Thyroid gland (tissue), 4 donors: ENCODE measurements at regions not wholly inside any gene's neighbourhood (a gene's known extent, or its start where the extent isn't known, plus 50 kb on each side); places are given as distances from the start of the nearest gene placed in this dataset.

Experiments
- DNase-seq, 2 donors: peaks; one replicate each; pipeline ENCODE4 v3.0.0-alpha.2; 2019
- H3K27ac ChIP-seq, 3 donors: fragments of 200-600 bp; sonication (generic); 1 replicate in 2 of 3; 2 replicates in 1 of 3; pipeline ENCODE4 v1.5.1; 2016 to 2019; ENCODE audit warnings: mild to moderate bottlenecking in 1 of 3, moderate library complexity in 1 of 3
- H3K27me3 ChIP-seq: fragments of 200-600 bp; sonication (generic); one replicate; pipeline ENCODE4 v1.5.1; 2019
- H3K36me3 ChIP-seq, 2 donors: fragments of 200-600 bp; sonication (generic); one replicate each; pipeline ENCODE4 v1.5.1; 2016 to 2019
- H3K4me1 ChIP-seq, 2 donors: fragments of 200-600 bp; sonication (generic); one replicate each; pipeline ENCODE4 v1.5.1; 2017 to 2019
- H3K4me3 ChIP-seq, 3 donors: fragments of 200-600 bp; sonication (generic); replicated peaks in 1 of 3; 1 replicate in 2 of 3; 2 replicates in 1 of 3; pipeline ENCODE4 v1.5.1; 2016; ENCODE audit warnings: mild to moderate bottlenecking in 1 of 3
- H3K9me3 ChIP-seq: fragments of 200-600 bp; sonication (generic); one replicate; pipeline ENCODE4 v1.5.1; 2017
- CTCF ChIP-seq, 6 experiments: fragments of 200-600 bp in 3 of 6; fragments of 450-650 bp in 3 of 6; sonication (generic) in 3 of 6; IDR thresholded peaks; one replicate each; pipeline ENCODE4 v1.5.1; 2016 to 2019; ENCODE audit warnings: antibody characterized with exemption in 6 of 6, mild to moderate bottlenecking in 2 of 6, inconsistent platforms in 1 of 6, moderate library complexity in 1 of 6
- POLR2A ChIP-seq, 2 donors: fragments of 450-650 bp; IDR thresholded peaks; one replicate each; pipeline ENCODE4 v1.6.1; 2017; ENCODE audit warnings: antibody characterized with exemption in 2 of 2, mild to moderate bottlenecking in 2 of 2, moderate library complexity in 1 of 2
- WGBS, 2 donors: methylation state at CpG; one replicate each; pipeline ENCODE4 v1.1.5; 2017; 5-methylcytosine and 5-hydroxymethylcytosine counted together
- intact Hi-C: fragments of 100-400 bp; cut with DNase I; formaldehyde crosslinking; loops from one replicate; pipeline ENCODE4 v1.15.1; 2023

- H3K4me1 ChIP-seq = no peaks in the 10 kb centered on the region
- no peaks in the 10 kb centered on the region for H3K36me3 ChIP-seq
- H3K27me3 ChIP-seq = no peaks in the 10 kb centered on the region
- H3K4me3 ChIP-seq = no peak overlapping the region
- H3K9me3 ChIP-seq = no peaks in the 10 kb centered on the region
- DNase-seq = no peak
- 78 to 82% methylated on average over 2 of the region's 2 CpGs for WGBS, 2 donors
- H3K27ac ChIP-seq = no peak overlapping the region
- intact Hi-C loops = no loop called here
- TF ChIP-seq CTCF (IDR thresholded peaks at IDR 0.05) = no peak
- no peak for TF ChIP-seq POLR2A (IDR thresholded peaks at IDR 0.05)
Observed at GRCh38 chr6:113120224-113120581, 736.9 kb upstream of the MARCKS start.

GRCh38 chr6:113120582-113121285 is 736.4 kb upstream of the MARCKS start:
- H3K27me3 ChIP-seq = no peaks in the 10 kb centered on the region
- H3K36me3 ChIP-seq = no peaks in the 10 kb centered on the region
- intact Hi-C loops = no loop called here

GRCh38 chr6:113121571-113121970 is 735.6 kb upstream of the MARCKS start:
- H3K4me1 ChIP-seq = no peaks in the 10 kb centered on the region
- no peaks in the 10 kb centered on the region for H3K27me3 ChIP-seq
- no peaks in the 10 kb centered on the region for H3K36me3 ChIP-seq
- no peaks in the 10 kb centered on the region for H3K9me3 ChIP-seq
- intact Hi-C loops = no loop called here
- no peak for TF ChIP-seq POLR2A (IDR thresholded peaks at IDR 0.05)
- TF ChIP-seq CTCF (IDR thresholded peaks at IDR 0.05) = no peak
- no peak overlapping the region for H3K4me3 ChIP-seq
- no peak for DNase-seq
- H3K27ac ChIP-seq = no peak overlapping the region
- 89 to 91% methylated on average over 2 of the region's 2 CpGs for WGBS, 2 donors

More at GRCh38 chr6:113120582-113121285, 736.4 kb upstream of the MARCKS start:
- TF ChIP-seq CTCF (IDR thresholded peaks at IDR 0.05) = no peak
- no peak for TF ChIP-seq POLR2A (IDR thresholded peaks at IDR 0.05)
- 68 to 74% methylated on average over 7 of the region's 7 CpGs for WGBS, 2 donors
- Histone ChIP-seq H3K4me1 (no peaks in the 10 kb centered on the region), H3K27ac (no peak overlapping the region), H3K9me3 (no peaks in the 10 kb centered on the region), H3K4me3 (no peak overlapping the region)
- no peak for DNase-seq

GRCh38 chr6:113122060-113122459 is 735.1 kb upstream of the MARCKS start:
- H3K27ac ChIP-seq = no peak overlapping the region
- TF ChIP-seq CTCF (IDR thresholded peaks at IDR 0.05) (peak in 1 of 6 experiments; percentile 30), POLR2A (IDR thresholded peaks at IDR 0.05) (no peak)
- intact Hi-C loops = no loop called here
- H3K4me3 ChIP-seq = no peak overlapping the region
- DNase-seq = peak; percentile 4 to 35
- 37 to 41% methylated on average over 1 of the region's 1 CpG for WGBS, 2 donors
- H3K36me3 ChIP-seq = no peaks in the 10 kb centered on the region
- H3K4me1 ChIP-seq = no peaks in the 10 kb centered on the region
- no peaks in the 10 kb centered on the region for H3K9me3 ChIP-seq
- H3K27me3 ChIP-seq = no peaks in the 10 kb centered on the region

- WGBS, 2 donors = 77 to 79% methylated on average over 2 of the region's 2 CpGs
- Histone ChIP-seq H3K27me3 (no peaks in the 10 kb centered on the region), H3K27ac (no peak overlapping the region), H3K4me3 (no peak overlapping the region), H3K4me1 (no peaks in the 10 kb centered on the region), H3K36me3 (no peaks in the 10 kb centered on the region), H3K9me3 (no peaks in the 10 kb centered on the region)
- intact Hi-C loops = no loop called here
- no peak for DNase-seq
- TF ChIP-seq POLR2A (IDR thresholded peaks at IDR 0.05) = no peak
- no peak for TF ChIP-seq CTCF (IDR thresholded peaks at IDR 0.05)
Observed at GRCh38 chr6:113125626-113126025, 731.5 kb upstream of the MARCKS start.
